ENCODE measurements at regions not wholly inside any gene's neighbourhood (a gene's known extent, or its start where the extent isn't known, plus 50 kb on each side); places are given as distances from the start of the nearest gene placed in this dataset.

- no peak for TF ChIP-seq CTCF (IDR thresholded peaks at IDR 0.05; ENCODE audit: low read depth, low read length, poor library complexity, severe bottlenecking)
- no peak for TF ChIP-seq EZH2phosphoT487 (IDR thresholded peaks at IDR 0.05; ENCODE audit: borderline replicate concordance, low read length)
Observed at GRCh38 chr3:46120983-46121382, 87.1 kb downstream of the CCR1 start.
